ENCODE measurements at regions not wholly inside any gene's neighbourhood (a gene's known extent, or its start where the extent isn't known, plus 50 kb on each side); places are given as distances from the start of the nearest gene placed in this dataset.

DNA sequence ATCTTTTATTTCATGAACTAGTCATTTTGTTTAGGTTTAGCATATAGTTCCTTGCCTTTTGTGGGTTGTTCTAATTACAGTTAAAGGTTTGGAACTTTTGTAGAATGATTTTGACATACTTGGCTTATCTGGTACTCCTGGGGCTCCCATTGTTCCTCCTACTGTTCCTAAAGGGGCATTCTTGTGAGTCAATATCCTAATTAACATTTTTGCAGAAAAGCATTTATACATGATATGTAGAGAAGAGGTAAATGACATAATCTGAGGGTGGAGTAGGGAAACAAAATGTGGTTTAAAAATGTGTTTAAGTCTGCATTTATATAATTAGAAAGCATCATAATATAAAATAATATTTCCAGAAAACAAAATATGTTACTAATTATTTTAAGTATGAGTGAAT lies 529.2 kb downstream of the FAT4 start:
- TF ChIP-seq POLR2A (IDR thresholded peaks at IDR 0.05) (no peak), POLR2AphosphoS5 (IDR thresholded peaks at IDR 0.05) (no peak), EP300 (IDR thresholded peaks at IDR 0.05) (no peak)
- TF ChIP-seq, protein P1, sequence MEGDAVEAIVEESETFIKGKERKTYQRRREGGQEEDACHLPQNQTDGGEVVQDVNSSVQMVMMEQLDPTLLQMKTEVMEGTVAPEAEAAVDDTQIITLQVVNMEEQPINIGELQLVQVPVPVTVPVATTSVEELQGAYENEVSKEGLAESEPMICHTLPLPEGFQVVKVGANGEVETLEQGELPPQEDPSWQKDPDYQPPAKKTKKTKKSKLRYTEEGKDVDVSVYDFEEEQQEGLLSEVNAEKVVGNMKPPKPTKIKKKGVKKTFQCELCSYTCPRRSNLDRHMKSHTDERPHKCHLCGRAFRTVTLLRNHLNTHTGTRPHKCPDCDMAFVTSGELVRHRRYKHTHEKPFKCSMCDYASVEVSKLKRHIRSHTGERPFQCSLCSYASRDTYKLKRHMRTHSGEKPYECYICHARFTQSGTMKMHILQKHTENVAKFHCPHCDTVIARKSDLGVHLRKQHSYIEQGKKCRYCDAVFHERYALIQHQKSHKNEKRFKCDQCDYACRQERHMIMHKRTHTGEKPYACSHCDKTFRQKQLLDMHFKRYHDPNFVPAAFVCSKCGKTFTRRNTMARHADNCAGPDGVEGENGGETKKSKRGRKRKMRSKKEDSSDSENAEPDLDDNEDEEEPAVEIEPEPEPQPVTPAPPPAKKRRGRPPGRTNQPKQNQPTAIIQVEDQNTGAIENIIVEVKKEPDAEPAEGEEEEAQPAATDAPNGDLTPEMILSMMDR (IDR thresholded peaks at IDR 0.05), result no peak
